Brain microvascular endothelial cell (primary cell): ENCODE measurements at regions not wholly inside any gene's neighbourhood (a gene's known extent, or its start where the extent isn't known, plus 50 kb on each side); places are given as distances from the start of the nearest gene placed in this dataset.
"Not testable (repeated sequence)": the region's sequence is repeated elsewhere in the genome, so short reads cannot be mapped to it uniquely, and the experiment has no call there.

ENCODE experiments used
- DNase-seq: peaks from one replicate; pipeline ENCODE4 v3.0.0-alpha.2; 2020
- H3K27ac ChIP-seq: fragments of 250-450 bp; sonication (Bioruptor Pico); 2 replicates; pipeline ENCODE4 v1.5.1; 2020; ENCODE audit warnings: mild to moderate bottlenecking, moderate library complexity
- H3K27me3 ChIP-seq: fragments of 250-450 bp; sonication (Bioruptor Pico); replicated peaks from 2 replicates; pipeline ENCODE4 v1.5.1; 2020; ENCODE audit warnings: mild to moderate bottlenecking
- H3K36me3 ChIP-seq: fragments of 250-450 bp; sonication (Bioruptor Pico); replicated peaks from 2 replicates; pipeline ENCODE4 v1.5.1; 2020; ENCODE audit warnings: mild to moderate bottlenecking
- H3K4me3 ChIP-seq: 2 replicates; pipeline ENCODE4 v1.5.1; 2011; ENCODE audit warnings: low read depth, mild to moderate bottlenecking, control low read depth, low read length, moderate library complexity
- CTCF ChIP-seq: IDR thresholded peaks from 2 replicates; pipeline ENCODE4 v1.5.1; 2011; ENCODE audit warnings: low read depth, mild to moderate bottlenecking, moderate library complexity, low read length, control low read depth, inconsistent platforms; ENCODE audit errors: missing control alignments
- in situ Hi-C: cut with HindIII; loops from 2 replicates; pipeline ENCODE4 v1.10.0; 2017; ENCODE audit warnings: low sequenced_read_pairs, low pct_ligation_motif_present

DNA sequence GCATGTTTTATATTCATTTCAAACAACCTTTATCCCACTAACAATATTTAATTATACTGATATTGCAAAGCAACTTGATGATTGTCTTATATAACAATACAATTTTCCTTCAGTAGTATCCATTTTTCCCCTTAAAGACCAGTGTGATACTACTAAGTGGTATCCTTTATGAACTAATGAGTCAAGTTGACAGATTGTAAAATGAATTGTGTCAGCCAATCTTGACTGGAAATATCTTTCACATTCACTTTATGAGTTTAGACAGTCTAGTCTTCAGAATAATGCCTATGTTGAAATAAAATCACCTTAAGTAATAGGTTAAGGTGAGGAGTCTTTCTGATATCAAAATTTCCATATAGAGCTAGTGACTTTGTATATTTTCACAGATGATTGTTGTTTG is 950.0 kb upstream of the CELF2 start:
- H3K27me3 ChIP-seq, result no peaks in the 10 kb centered on the region

DNA sequence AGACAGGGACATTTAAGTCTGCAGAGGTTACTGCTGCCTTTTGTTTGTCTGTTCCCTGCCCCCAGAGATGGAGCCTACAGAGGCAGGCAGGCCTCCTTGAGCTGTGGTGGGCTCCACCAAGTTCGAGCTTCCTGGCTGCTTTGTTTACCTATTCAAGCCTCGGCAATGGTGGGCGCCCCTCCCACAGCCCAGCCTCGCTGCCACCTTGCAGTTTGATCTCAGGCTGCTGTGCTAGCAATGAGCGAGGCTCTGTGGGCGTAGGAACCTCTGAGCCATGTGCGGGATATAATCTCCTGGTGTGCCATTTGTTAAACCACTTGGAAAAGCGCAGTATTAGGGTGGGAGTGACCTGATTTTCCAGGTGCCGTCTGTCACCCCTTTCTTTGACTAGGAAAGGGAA is 942.8 kb upstream of the CELF2 start:
- DNase-seq, in situ Hi-C loops, H3K36me3 ChIP-seq, H3K27me3 ChIP-seq, H3K27ac ChIP-seq, H3K4me3 ChIP-seq: not testable (repeated sequence)

More for the DNA sequence above, 950.0 kb upstream of the CELF2 start:
- Histone ChIP-seq H3K36me3 (no peaks in the 10 kb centered on the region), H3K4me3 (no peak overlapping the region), H3K27ac (no peak overlapping the region)
- no peak for TF ChIP-seq CTCF
- no peak for DNase-seq
- in situ Hi-C loops, result no loop called here

DNA sequence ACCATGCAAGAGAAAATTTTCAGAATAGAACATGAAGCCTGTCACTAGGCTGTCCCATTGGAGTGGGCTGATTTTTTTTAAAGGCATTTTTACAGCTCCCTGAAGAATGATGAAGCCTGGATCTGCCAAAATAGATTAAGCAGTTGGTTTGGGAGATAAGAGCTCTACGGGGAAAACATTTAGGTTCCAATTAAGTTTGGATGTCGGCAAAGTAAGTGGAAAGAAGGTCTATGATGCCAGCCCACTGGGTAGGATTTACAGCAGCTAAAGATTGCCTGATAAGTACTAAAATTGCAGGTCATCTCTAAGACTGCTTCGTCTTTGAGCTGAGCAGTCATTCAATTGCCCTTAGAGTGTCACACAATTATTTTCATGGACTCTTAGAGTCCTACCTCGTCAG is 939.2 kb upstream of the CELF2 start:
- Histone ChIP-seq H3K4me3 (no peak overlapping the region), H3K27ac (no peak overlapping the region), H3K36me3 (no peaks in the 10 kb centered on the region), H3K27me3 (no peaks in the 10 kb centered on the region)
- TF ChIP-seq CTCF, result no peak
- in situ Hi-C loops, result no loop called here
- DNase-seq, result no peak

GRCh38 chr10:10092581-10092980 is 925.1 kb upstream of the CELF2 start:
- DNase-seq, result peak; percentile 55
- in situ Hi-C loops, result no loop called here

GRCh38 chr10:10093021-10093420 is 924.7 kb upstream of the CELF2 start:
- no peaks in the 10 kb centered on the region for H3K36me3 ChIP-seq
- in situ Hi-C loops, result no loop called here
- no peaks in the 10 kb centered on the region for H3K27me3 ChIP-seq
- no peak for TF ChIP-seq CTCF
- no peak for DNase-seq
- no peak overlapping the region for H3K4me3 ChIP-seq
- no peak overlapping the region for H3K27ac ChIP-seq

More at GRCh38 chr10:10092581-10092980, 925.1 kb upstream of the CELF2 start:
- Histone ChIP-seq H3K27me3 (no peaks in the 10 kb centered on the region), H3K36me3 (no peaks in the 10 kb centered on the region), H3K27ac (no peak overlapping the region), H3K4me3 (no peak overlapping the region)
- TF ChIP-seq CTCF, result no peak

GRCh38 chr10:10094691-10095090 is 923.0 kb upstream of the CELF2 start:
- TF ChIP-seq CTCF, result no peak
- no peak overlapping the region for H3K27ac ChIP-seq
- no peaks in the 10 kb centered on the region for H3K36me3 ChIP-seq
- H3K4me3 ChIP-seq, result no peak overlapping the region
- H3K27me3 ChIP-seq, result no peaks in the 10 kb centered on the region
- in situ Hi-C loops, result no loop called here
- DNase-seq, result no peak
